H1 (cell line): ENCODE measurements at regions not wholly inside any gene's neighbourhood (a gene's known extent, or its start where the extent isn't known, plus 50 kb on each side); places are given as distances from the start of the nearest gene placed in this dataset.

Experiments
- CTCF ChIA-PET: fragments of 300-600 bp; sonication (Branson Sonifier 250); formaldehyde crosslinking; loops from one replicate; lab custom pipeline; 2021; ENCODE audit not compliant: partially characterized antibody; lab: Charles Lee
- POLR2A ChIA-PET: fragments of 300-600 bp; sonication (Branson Sonifier 250); formaldehyde crosslinking; loops from one replicate; lab custom pipeline; 2021; ENCODE audit warnings: inconsistent platforms; ENCODE audit not compliant: partially characterized antibody; lab: Charles Lee
- DNase-seq, 2 experiments: peaks; one replicate each; pipeline versions ENCODE4 v3.0.0 to v3.0.0-alpha.2; 2010 to 2022; ENCODE audit warnings: low spot score in 2 of 2, low read depth in 1 of 2, mixed read lengths in 1 of 2
- FAIRE-seq: peaks from 2 replicates; lab custom pipeline; 2011; peaks lifted over from hg19 to GRCh38; lab: Jason Lieb, UNC
- H2AFZ ChIP-seq: 2 replicates; pipeline ENCODE4 v1.8.1; 2012; ENCODE audit warnings: low read length, inconsistent platforms
- H2AK5ac ChIP-seq: 2 replicates; pipeline ENCODE4 v1.6.1; 2013; ENCODE audit warnings: low read depth, low read length
- H2BK120ac ChIP-seq: replicated peaks from 2 replicates; pipeline ENCODE3; 2013; ENCODE audit warnings: low read depth, low read length, inconsistent platforms
- H2BK12ac ChIP-seq: 2 replicates; pipeline ENCODE4 v1.6.1; 2013; ENCODE audit warnings: low read depth, low read length
- H2BK15ac ChIP-seq: 2 replicates; pipeline ENCODE4 v1.6.1; 2013; ENCODE audit warnings: low read length
- H2BK20ac ChIP-seq: 2 replicates; pipeline ENCODE4 v1.6.1; 2013; ENCODE audit warnings: low read length
- H2BK5ac ChIP-seq: 2 replicates; pipeline ENCODE4 v1.6.1; 2013; ENCODE audit warnings: low read depth, low read length
- H3K14ac ChIP-seq: 2 replicates; pipeline ENCODE4 v1.6.1; 2013; ENCODE audit warnings: inconsistent platforms; ENCODE audit not compliant: insufficient read length
- H3K18ac ChIP-seq: 2 replicates; pipeline ENCODE4 v1.6.1; 2013; ENCODE audit warnings: low read length; ENCODE audit errors: extremely low read depth
- H3K23ac ChIP-seq: 2 replicates; pipeline ENCODE4 v1.6.1; 2013; ENCODE audit warnings: inconsistent platforms; ENCODE audit not compliant: insufficient read length
- H3K23me2 ChIP-seq: 2 replicates; pipeline ENCODE4 v1.6.1; 2013; ENCODE audit warnings: low read depth, low read length
- H3K27ac ChIP-seq: 2 replicates; pipeline ENCODE4 v1.6.1; 2011; ENCODE audit warnings: low read depth, low read length, inconsistent platforms
- H3K27me3 ChIP-seq, 4 experiments: replicated peaks in 1 of 4; 1 replicate in 1 of 4; 2 replicates in 3 of 4; pipeline versions ENCODE4 v1.6.1 to v1.8.1; 2011 to 2013; ENCODE audit warnings: low read length in 3 of 4, mild to moderate bottlenecking in 3 of 4, inconsistent platforms in 2 of 4, mixed read lengths in 2 of 4, moderate library complexity in 1 of 4; ENCODE audit not compliant: control insufficient read depth in 3 of 4, insufficient read depth in 3 of 4; ENCODE audit errors: extremely low read depth in 1 of 4
- H3K36me3 ChIP-seq, 4 experiments: 2 replicates each; pipeline versions ENCODE4 v1.6.1 to v1.8.1; 2011 to 2013; ENCODE audit warnings: mild to moderate bottlenecking in 4 of 4, low read length in 3 of 4, moderate library complexity in 2 of 4, control low read depth in 1 of 4, inconsistent platforms in 1 of 4; ENCODE audit not compliant: insufficient read depth in 4 of 4, control insufficient read depth in 2 of 4
- H3K4ac ChIP-seq: replicated peaks from 2 replicates; pipeline ENCODE3; 2013; ENCODE audit warnings: low read length, low read depth, mixed read lengths, inconsistent platforms; ENCODE audit not compliant: insufficient read length
- H3K4me1 ChIP-seq, 4 experiments: replicated peaks in 1 of 4; 1 replicate in 1 of 4; 2 replicates in 3 of 4; pipeline versions ENCODE4 v1.6.1 to v1.8.1; 2011 to 2013; ENCODE audit warnings: low read length in 3 of 4, inconsistent platforms in 2 of 4, mixed read lengths in 1 of 4; ENCODE audit not compliant: insufficient read depth in 4 of 4, control insufficient read depth in 3 of 4
- H3K4me2 ChIP-seq, 2 experiments: 2 replicates each; pipeline versions ENCODE4 v1.6.1 to v1.8.1; 2011 to 2013; ENCODE audit warnings: low read depth in 2 of 2, low read length in 2 of 2, control low read depth in 1 of 2, inconsistent platforms in 1 of 2, mild to moderate bottlenecking in 1 of 2; ENCODE audit not compliant: insufficient read depth in 1 of 2
- H3K4me3 ChIP-seq, 4 experiments: fragments of 200-600, 300-600 bp in 1 of 4; sonication (generic), shearing (Covaris generic), sonication (Bioruptor Twin) in 1 of 4; 2 replicates each; pipeline versions ENCODE4 v1.5.1 to v1.8.1; 2011 to 2016; ENCODE audit warnings: low read length in 4 of 4, low read depth in 3 of 4, control low read depth in 2 of 4, inconsistent platforms in 2 of 4, mild to moderate bottlenecking in 2 of 4, mixed read lengths in 1 of 4, moderate library complexity in 1 of 4; ENCODE audit not compliant: insufficient read depth in 2 of 4; ENCODE audit errors: extremely low read depth in 1 of 4
- H3K56ac ChIP-seq: replicated peaks from 2 replicates; pipeline ENCODE3; 2013; ENCODE audit warnings: low read depth, mild to moderate bottlenecking, mixed read lengths, low read length, inconsistent platforms; ENCODE audit not compliant: insufficient read length
- H3K79me1 ChIP-seq: 2 replicates; pipeline ENCODE4 v1.6.1; 2013; ENCODE audit warnings: low read depth, low read length, control low read depth
- H3K79me2 ChIP-seq, 2 experiments: 2 replicates each; pipeline versions ENCODE4 v1.6.1 to v1.8.1; 2012 to 2013; ENCODE audit warnings: low read length in 2 of 2, mild to moderate bottlenecking in 2 of 2, inconsistent platforms in 1 of 2; ENCODE audit not compliant: insufficient read depth in 2 of 2, control insufficient read depth in 1 of 2
- H3K9ac ChIP-seq, 4 experiments: replicated peaks in 1 of 4; 1 replicate in 1 of 4; 2 replicates in 3 of 4; pipeline versions ENCODE4 v1.6.1 to v1.8.1; 2011 to 2013; ENCODE audit warnings: low read depth in 3 of 4, low read length in 3 of 4, control low read depth in 2 of 4, mild to moderate bottlenecking in 2 of 4, moderate library complexity in 2 of 4, inconsistent platforms in 1 of 4; ENCODE audit errors: extremely low read depth in 1 of 4
- H3K9me3 ChIP-seq, 2 experiments: 2 replicates each; pipeline versions ENCODE4 v1.6.1 to v1.8.1; 2012 to 2013; ENCODE audit warnings: mild to moderate bottlenecking in 2 of 2, moderate library complexity in 2 of 2, control low read depth in 1 of 2, inconsistent platforms in 1 of 2, low read depth in 1 of 2, low read length in 1 of 2, mixed read lengths in 1 of 2; ENCODE audit not compliant: insufficient read depth in 2 of 2
- H4K20me1 ChIP-seq, 2 experiments: replicated peaks in 1 of 2; 2 replicates each; pipeline versions ENCODE3 to v1.8.1; 2011 to 2013; ENCODE audit warnings: inconsistent platforms in 2 of 2, low read length in 2 of 2, mild to moderate bottlenecking in 1 of 2; ENCODE audit not compliant: insufficient read depth in 2 of 2, control insufficient read depth in 1 of 2
- H4K5ac ChIP-seq: 2 replicates; pipeline ENCODE4 v1.6.1; 2013; ENCODE audit warnings: low read length, low read depth, mixed read lengths, inconsistent platforms; ENCODE audit not compliant: insufficient read length
- H4K8ac ChIP-seq: 2 replicates; pipeline ENCODE4 v1.8.0; 2013; ENCODE audit warnings: mild to moderate bottlenecking, moderate library complexity, low read length, inconsistent platforms; ENCODE audit not compliant: insufficient read depth; ENCODE audit errors: extremely low read depth
- H4K91ac ChIP-seq: replicated peaks from 2 replicates; pipeline ENCODE3; 2013; ENCODE audit warnings: low read length, mixed read lengths, inconsistent platforms; ENCODE audit not compliant: insufficient read length
- ATF3 ChIP-seq: IDR thresholded peaks from 2 replicates; pipeline ENCODE4 v1.6.1; 2011; ENCODE audit warnings: low read depth, mild to moderate bottlenecking, low read length; ENCODE audit not compliant: insufficient read depth
- CBX5 ChIP-seq: fragments of 300-800, 300-1000 bp; sonication (generic); IDR thresholded peaks from 2 replicates; pipeline ENCODE4 v1.7.1; 2016; ENCODE audit warnings: antibody characterized with exemption, low read length, low read depth
- CREB1 ChIP-seq: IDR thresholded peaks from 2 replicates; pipeline ENCODE4 v1.6.1; 2012; ENCODE audit warnings: inconsistent platforms
- EZH2 ChIP-seq: fragments of 200-600 bp; sonication (generic); IDR thresholded peaks from 2 replicates; pipeline ENCODE4 v1.7.1; 2012; ENCODE audit warnings: low read depth, mild to moderate bottlenecking, moderate library complexity, low read length, inconsistent platforms; ENCODE audit not compliant: severe bottlenecking
- NANOG ChIP-seq: IDR thresholded peaks from 2 replicates; pipeline ENCODE4 v1.6.1; 2011; ENCODE audit warnings: low read length, low read depth, mild to moderate bottlenecking, inconsistent platforms; ENCODE audit not compliant: insufficient read depth, poor library complexity, severe bottlenecking
- POLR2AphosphoS5 ChIP-seq: IDR thresholded peaks from 2 replicates; pipeline ENCODE4 v1.6.1; 2011; ENCODE audit warnings: low read depth, low read length
- RBBP5 ChIP-seq: IDR thresholded peaks from 2 replicates; pipeline ENCODE4 v1.7.1; 2012; ENCODE audit warnings: low read depth, mild to moderate bottlenecking, inconsistent platforms, low read length, moderate library complexity, borderline replicate concordance
- RFX5 ChIP-seq: IDR thresholded peaks from 2 replicates; pipeline ENCODE4 v1.6.1; 2011; ENCODE audit warnings: low read depth, low read length, improper control_type of control experiment, borderline replicate concordance
- SP4 ChIP-seq: IDR thresholded peaks from 2 replicates; pipeline ENCODE4 v1.6.1; 2012; ENCODE audit warnings: low read length, inconsistent platforms
- TEAD4 ChIP-seq: IDR thresholded peaks from 2 replicates; pipeline ENCODE4 v1.6.1; 2012; ENCODE audit warnings: low read depth, low read length, inconsistent platforms, mixed read lengths
- USF2 ChIP-seq: IDR thresholded peaks from 2 replicates; pipeline ENCODE4 v1.6.1; 2011; ENCODE audit warnings: low read length, improper control_type of control experiment
- ZNF274 ChIP-seq: IDR thresholded peaks from 2 replicates; pipeline ENCODE4 v1.7.0; 2012; ENCODE audit warnings: low read length, borderline replicate concordance; ENCODE audit errors: extremely low read depth
- WGBS, 2 experiments: shearing (Covaris generic) in 1 of 2; methylation state at CpG; one replicate each; pipeline versions ENCODE4 v1.1.6 to v1.1.7; 2013 to 2015; ENCODE audit warnings: low lambda C conversion rate in 2 of 2, mixed read lengths in 2 of 2, inconsistent platforms in 1 of 2, low coverage in 1 of 2, missing lambda C conversion rate in 1 of 2; ENCODE audit not compliant: insufficient replicate concordance in 2 of 2, insufficient coverage in 1 of 2, insufficient read length in 1 of 2; ENCODE audit errors: extremely low coverage in 1 of 2, missing lambda C conversion rate in 1 of 2; 5-methylcytosine and 5-hydroxymethylcytosine counted together

GRCh38 chr12:67559751-67560150 lies 88.8 kb upstream of the DYRK2 start:
- Histone ChIP-seq H3K36me3 (no peaks in the 10 kb centered on the region), H3K79me1 (no peaks in the 10 kb centered on the region), H2BK20ac (no peak overlapping the region), H2BK12ac (no peak overlapping the region), H3K4me2 (no peak overlapping the region), H3K4ac (no peak overlapping the region), H3K56ac (no peak overlapping the region), H3K9ac (no peak overlapping the region), H3K14ac (no peak overlapping the region), H3K18ac (no peak overlapping the region), H3K23ac (no peak overlapping the region), H3K27ac (no peak overlapping the region), H3K4me3 (no peak overlapping the region), H3K9me3 (peaks cover 3% of the 10 kb centered on the region in 2 experiments; a peak in 2 of 4 replicates), H3K27me3 (no peaks in the 10 kb centered on the region), H2BK120ac (no peak overlapping the region), H3K79me2 (no peaks in the 10 kb centered on the region), H2BK5ac (no peak overlapping the region), H4K8ac (no peak overlapping the region), H4K5ac (no peak overlapping the region), H3K23me2 (no peaks in the 10 kb centered on the region), H4K20me1 (no peaks in the 10 kb centered on the region), H4K91ac (no peak overlapping the region), H3K4me1 (peaks cover 0 to 3% (median 0%) of the 10 kb centered on the region in 4 experiments; a peak in 2 of 7 replicates), H2AK5ac (no peak overlapping the region), H2AFZ (no peak overlapping the region), H2BK15ac (no peak overlapping the region)
- 85% methylated on average over 3 of the region's 3 CpGs; no CpG with 5 or more reads in 1 of the 2 experiments for WGBS, 2 experiments
- POLR2A ChIA-PET = no interaction called here
- CTCF ChIA-PET = interaction anchor here (0.7 to 1.2 kb wide), 3 partner anchors 12 to 64 kb away, joined by 3 read pairs; no protein-coding TSS in a partner anchor
- DNase-seq = no peak
- FAIRE-seq = no peak
- TF ChIP-seq SP4 (no peak), ATF3 (no peak), POLR2AphosphoS5 (no peak), USF2 (no peak), RBBP5 (no peak), NANOG (no peak), RFX5 (no peak), CREB1 (no peak), ZNF274 (no peak), EZH2 (no peak), CBX5 (no peak), TEAD4 (no peak)
